ENCODE measurements at regions not wholly inside any gene's neighbourhood (a gene's known extent, or its start where the extent isn't known, plus 50 kb on each side); places are given as distances from the start of the nearest gene placed in this dataset.

DNA sequence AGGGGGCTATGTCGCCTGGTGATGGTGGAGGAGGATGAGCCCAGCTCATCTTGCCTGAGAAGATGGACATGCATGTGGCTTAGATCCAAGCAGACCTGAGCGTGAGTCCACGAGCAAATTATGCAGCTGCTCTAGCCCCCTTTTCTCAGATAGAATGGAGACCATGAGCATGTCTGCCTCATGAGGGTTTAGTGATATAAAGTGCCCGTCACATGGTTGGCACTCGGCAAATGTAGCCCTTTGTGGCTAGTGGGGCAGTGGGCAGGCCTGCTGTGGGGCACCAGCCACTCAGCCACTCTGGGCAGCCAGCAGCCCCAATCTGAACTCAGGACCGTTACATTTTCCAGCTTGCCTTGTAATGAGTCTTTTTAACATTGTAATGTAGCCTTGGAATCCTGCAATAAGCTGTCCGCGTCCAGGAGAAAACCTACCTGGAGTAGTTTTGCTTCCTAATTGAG is 92.1 kb upstream of the HS6ST1 start:
- H3K4me3 ChIP-seq (ENCODE audit: low read length): no peak overlapping the region
- H3K27me3 ChIP-seq (ENCODE audit: control insufficient read depth, low read length): no peaks in the 10 kb centered on the region
- H3K79me2 ChIP-seq (ENCODE audit: control insufficient read depth, low read length): no peaks in the 10 kb centered on the region
- no peaks in the 10 kb centered on the region for H3F3A ChIP-seq (ENCODE audit: control insufficient read depth, insufficient read depth)
- no peaks in the 10 kb centered on the region for H3K9me3 ChIP-seq (ENCODE audit: control insufficient read depth, insufficient read depth, low read length)
- TF ChIP-seq, protein P1, sequence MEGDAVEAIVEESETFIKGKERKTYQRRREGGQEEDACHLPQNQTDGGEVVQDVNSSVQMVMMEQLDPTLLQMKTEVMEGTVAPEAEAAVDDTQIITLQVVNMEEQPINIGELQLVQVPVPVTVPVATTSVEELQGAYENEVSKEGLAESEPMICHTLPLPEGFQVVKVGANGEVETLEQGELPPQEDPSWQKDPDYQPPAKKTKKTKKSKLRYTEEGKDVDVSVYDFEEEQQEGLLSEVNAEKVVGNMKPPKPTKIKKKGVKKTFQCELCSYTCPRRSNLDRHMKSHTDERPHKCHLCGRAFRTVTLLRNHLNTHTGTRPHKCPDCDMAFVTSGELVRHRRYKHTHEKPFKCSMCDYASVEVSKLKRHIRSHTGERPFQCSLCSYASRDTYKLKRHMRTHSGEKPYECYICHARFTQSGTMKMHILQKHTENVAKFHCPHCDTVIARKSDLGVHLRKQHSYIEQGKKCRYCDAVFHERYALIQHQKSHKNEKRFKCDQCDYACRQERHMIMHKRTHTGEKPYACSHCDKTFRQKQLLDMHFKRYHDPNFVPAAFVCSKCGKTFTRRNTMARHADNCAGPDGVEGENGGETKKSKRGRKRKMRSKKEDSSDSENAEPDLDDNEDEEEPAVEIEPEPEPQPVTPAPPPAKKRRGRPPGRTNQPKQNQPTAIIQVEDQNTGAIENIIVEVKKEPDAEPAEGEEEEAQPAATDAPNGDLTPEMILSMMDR (IDR thresholded peaks at IDR 0.05; ENCODE audit: low read depth, low read length, poor library complexity, severe bottlenecking): no peak
- no peak overlapping the region for H3K27ac ChIP-seq (ENCODE audit: low read depth, low read length)
- H3K4me1 ChIP-seq (ENCODE audit: control insufficient read depth, low read length): no peaks in the 10 kb centered on the region
- no peaks in the 10 kb centered on the region for H4K20me1 ChIP-seq (ENCODE audit: control insufficient read depth, insufficient read depth, low read depth, low read length)
- H3K9me2 ChIP-seq (replicated peaks; ENCODE audit: control insufficient read depth, low read length): no peaks in the 10 kb centered on the region
- no peaks in the 10 kb centered on the region for H3K36me3 ChIP-seq (ENCODE audit: control insufficient read depth, low read length)
- H3K4me2 ChIP-seq (ENCODE audit: low read length): no peak overlapping the region

DNA sequence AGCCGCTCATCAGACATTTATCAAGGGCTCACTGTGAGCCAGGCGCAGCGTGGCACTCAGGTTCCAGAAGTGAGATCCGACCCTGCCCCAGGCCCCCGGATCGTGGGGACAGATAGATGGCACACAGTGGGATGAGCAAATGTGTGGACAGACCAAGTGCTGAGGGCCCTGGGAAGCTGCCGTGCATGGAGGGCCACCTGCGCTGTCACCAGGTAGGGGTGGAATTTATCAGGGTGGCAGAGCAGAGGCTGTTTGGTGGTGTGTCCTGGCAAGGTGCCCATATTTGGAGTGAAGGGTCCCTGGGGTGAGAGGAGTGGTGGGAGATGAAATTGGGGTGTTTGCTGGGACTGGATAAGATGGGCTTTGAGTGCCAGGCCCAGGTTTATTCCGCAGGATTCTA is 92.8 kb upstream of the HS6ST1 start:
- H3K4me3 ChIP-seq (ENCODE audit: low read length): no peak overlapping the region
- no peaks in the 10 kb centered on the region for H3K9me2 ChIP-seq (replicated peaks; ENCODE audit: control insufficient read depth, low read length)
- H3F3A ChIP-seq (ENCODE audit: control insufficient read depth, insufficient read depth): no peaks in the 10 kb centered on the region
- H3K9me3 ChIP-seq (ENCODE audit: control insufficient read depth, insufficient read depth, low read length): no peaks in the 10 kb centered on the region
- H4K20me1 ChIP-seq (ENCODE audit: control insufficient read depth, insufficient read depth, low read depth, low read length): no peaks in the 10 kb centered on the region
- no peak overlapping the region for H3K27ac ChIP-seq (ENCODE audit: low read depth, low read length)
- no peaks in the 10 kb centered on the region for H3K79me2 ChIP-seq (ENCODE audit: control insufficient read depth, low read length)
- TF ChIP-seq, protein P1 (IDR thresholded peaks at IDR 0.05; ENCODE audit: low read depth, low read length, poor library complexity, severe bottlenecking): no peak
- TF ChIP-seq EZH2phosphoT487 (IDR thresholded peaks at IDR 0.05; ENCODE audit: borderline replicate concordance, low read length): no peak
- H3K36me3 ChIP-seq (ENCODE audit: control insufficient read depth, low read length): no peaks in the 10 kb centered on the region
- no peaks in the 10 kb centered on the region for H3K4me1 ChIP-seq (ENCODE audit: control insufficient read depth, low read length)
- no peak overlapping the region for H3K4me2 ChIP-seq (ENCODE audit: low read length)
- H3K27me3 ChIP-seq (ENCODE audit: control insufficient read depth, low read length): no peaks in the 10 kb centered on the region

DNA sequence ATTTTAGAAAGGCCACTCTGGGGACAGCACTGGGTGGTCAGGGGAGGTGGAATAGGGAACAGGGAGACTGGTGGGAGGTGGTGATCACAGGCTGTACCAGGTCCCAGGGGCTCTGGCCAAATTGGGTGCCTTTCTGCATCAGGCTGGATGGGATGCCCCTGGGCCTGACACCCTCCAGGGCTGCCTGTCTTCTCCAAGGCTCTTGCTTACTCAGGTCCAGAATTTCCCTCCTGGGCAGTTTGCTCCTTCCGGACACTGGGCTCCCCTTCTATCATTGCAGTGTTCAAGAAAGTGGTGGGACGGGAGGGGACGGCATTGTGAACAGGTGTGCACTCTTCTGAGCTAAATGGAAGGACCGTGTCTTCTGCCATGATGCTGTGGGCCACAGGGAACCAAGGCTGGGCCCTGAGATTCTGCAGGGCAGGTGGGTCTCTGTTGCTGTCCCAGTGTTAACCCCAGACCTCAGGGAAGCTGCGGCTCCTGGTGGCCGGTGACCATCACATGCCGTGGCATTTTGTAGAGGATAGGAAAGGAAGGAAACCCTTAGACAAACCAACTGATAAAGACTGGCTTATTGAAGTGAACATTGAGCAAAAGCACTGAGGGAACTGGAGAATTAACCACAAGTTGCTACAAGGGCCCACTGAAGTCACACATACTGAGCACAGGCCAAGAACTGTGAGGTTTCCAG is 93.7 kb upstream of the HS6ST1 start:
- no peaks in the 10 kb centered on the region for H3F3A ChIP-seq (ENCODE audit: control insufficient read depth, insufficient read depth)
- H3K9me2 ChIP-seq (replicated peaks; ENCODE audit: control insufficient read depth, low read length): no peaks in the 10 kb centered on the region
- H3K36me3 ChIP-seq (ENCODE audit: control insufficient read depth, low read length): no peaks in the 10 kb centered on the region
- H3K4me1 ChIP-seq (ENCODE audit: control insufficient read depth, low read length): no peaks in the 10 kb centered on the region
- H3K4me3 ChIP-seq (ENCODE audit: low read length): no peak overlapping the region
- no peaks in the 10 kb centered on the region for H3K9me3 ChIP-seq (ENCODE audit: control insufficient read depth, insufficient read depth, low read length)
- no peak overlapping the region for H3K27ac ChIP-seq (ENCODE audit: low read depth, low read length)
- H3K79me2 ChIP-seq (ENCODE audit: control insufficient read depth, low read length): no peaks in the 10 kb centered on the region
- H3K4me2 ChIP-seq (ENCODE audit: low read length): no peak overlapping the region
- no peaks in the 10 kb centered on the region for H3K27me3 ChIP-seq (ENCODE audit: control insufficient read depth, low read length)
- TF ChIP-seq, protein P1 (IDR thresholded peaks at IDR 0.05; ENCODE audit: low read depth, low read length, poor library complexity, severe bottlenecking): no peak
- no peak for TF ChIP-seq EZH2phosphoT487 (IDR thresholded peaks at IDR 0.05; ENCODE audit: borderline replicate concordance, low read length)
- no peaks in the 10 kb centered on the region for H4K20me1 ChIP-seq (ENCODE audit: control insufficient read depth, insufficient read depth, low read depth, low read length)

Measured in DOHH2 (cell line).